Epithelial cell of esophagus (primary cell): ENCODE measurements at regions not wholly inside any gene's neighbourhood (a gene's known extent, or its start where the extent isn't known, plus 50 kb on each side); places are given as distances from the start of the nearest gene placed in this dataset.

Experiments used
- DNase-seq: peaks from one replicate; pipeline ENCODE4 v3.0.0; 2010; ENCODE audit warnings: low read depth
- H3K4me3 ChIP-seq: 2 replicates; pipeline ENCODE4 v1.5.1; 2011; ENCODE audit warnings: mild to moderate bottlenecking, low read length, control low read depth
- CTCF ChIP-seq: IDR thresholded peaks from 2 replicates; pipeline ENCODE4 v1.5.1; 2011; ENCODE audit warnings: low read depth, mild to moderate bottlenecking, low read length, control low read depth, inconsistent platforms; ENCODE audit not compliant: insufficient read depth; ENCODE audit errors: missing control alignments

DNA sequence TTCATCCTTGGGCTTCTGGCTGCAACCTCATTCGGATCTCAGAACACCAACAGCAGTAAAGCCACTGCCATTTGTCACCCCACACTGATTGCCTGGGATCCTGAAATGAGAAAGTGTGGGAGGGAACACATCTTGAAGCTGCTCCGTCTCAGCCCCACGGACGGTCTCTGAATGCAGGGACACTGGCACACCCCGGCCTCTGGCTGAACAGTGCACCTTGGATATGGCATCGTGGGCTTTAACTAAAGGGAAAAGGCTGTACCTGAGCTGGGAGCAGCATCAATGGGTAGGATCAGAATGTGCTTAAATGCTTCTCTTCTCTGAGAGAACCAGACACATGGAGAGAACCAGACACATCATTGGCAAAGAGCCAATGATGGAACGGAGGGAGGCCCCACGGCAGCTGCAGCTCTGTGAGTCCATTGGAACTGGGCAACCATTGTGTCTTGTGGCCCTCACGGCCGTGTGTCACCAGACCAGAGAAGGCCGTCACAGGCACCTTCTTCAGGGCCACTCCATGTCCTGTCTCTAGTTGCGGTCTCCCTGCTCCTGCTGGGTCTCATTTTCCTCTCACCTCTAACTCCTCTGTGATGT lies 193.4 kb upstream of the MYT1L start:
- no peak for DNase-seq
- no peak for TF ChIP-seq CTCF
- H3K4me3 ChIP-seq = no peak overlapping the region

GRCh38 chr2:2523461-2524347 lies 192.6 kb upstream of the MYT1L start:
- no peak for DNase-seq
- TF ChIP-seq CTCF = no peak
- H3K4me3 ChIP-seq = no peak overlapping the region

- DNase-seq = no peak
- no peak for TF ChIP-seq CTCF
- no peak overlapping the region for H3K4me3 ChIP-seq
These were observed 189.3 kb upstream of the MYT1L start for GRCh38 chr2:2520401-2520811.

GRCh38 chr2:2519381-2519780 lies 188.3 kb upstream of the MYT1L start:
- no peak overlapping the region for H3K4me3 ChIP-seq
- DNase-seq = no peak
- TF ChIP-seq CTCF = no peak

DNA sequence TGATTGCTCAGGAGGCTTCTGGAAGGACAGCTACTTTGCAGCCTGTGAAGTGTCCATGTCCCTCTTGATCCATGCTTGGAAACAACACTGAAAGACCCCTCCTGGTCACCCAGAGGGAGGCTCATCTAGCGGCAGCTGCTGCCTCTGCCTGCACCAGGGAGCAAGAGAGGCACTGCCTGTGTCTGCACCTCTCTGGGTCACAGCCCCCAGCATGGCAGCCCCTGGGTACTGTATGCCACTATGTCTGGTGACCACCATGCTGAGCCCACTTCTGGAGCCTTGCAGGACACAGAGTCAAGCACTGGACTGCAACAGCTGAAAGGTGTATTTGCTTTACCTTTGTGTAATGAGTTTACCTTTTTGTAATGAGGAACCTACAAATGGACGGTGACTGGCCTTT lies 186.3 kb upstream of the MYT1L start:
- no peak for TF ChIP-seq CTCF
- H3K4me3 ChIP-seq = no peak overlapping the region
- no peak for DNase-seq

DNA sequence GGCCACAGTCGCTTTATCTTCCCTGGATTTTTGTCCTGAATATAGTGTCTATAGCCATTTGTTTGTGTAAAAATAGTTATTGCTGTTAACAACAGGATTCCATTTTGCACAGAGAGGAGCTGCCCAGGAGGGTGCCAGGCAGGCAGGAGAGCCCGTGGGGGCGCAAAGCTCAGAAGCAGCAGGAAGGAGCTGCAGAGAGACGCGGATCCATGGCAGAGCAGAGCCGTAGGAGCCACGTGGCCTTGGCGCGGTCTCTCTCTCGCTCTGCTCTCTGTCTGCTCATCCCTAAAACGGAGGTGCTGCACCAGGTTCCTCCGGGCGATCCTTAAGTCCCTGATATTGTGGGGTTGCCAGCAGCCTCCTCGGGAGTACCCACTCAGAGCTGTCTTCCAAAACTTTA lies 185.3 kb upstream of the MYT1L start:
- no peak for TF ChIP-seq CTCF
- DNase-seq = no peak
- H3K4me3 ChIP-seq = no peak overlapping the region

GRCh38 chr2:2512931-2513330 lies 181.9 kb upstream of the MYT1L start:
- TF ChIP-seq CTCF = no peak

More at GRCh38 chr2:2512931-2513330, 181.9 kb upstream of the MYT1L start:
- DNase-seq = no peak
- H3K4me3 ChIP-seq = no peak overlapping the region
